SKM-1 (cell line): ENCODE measurements at regions not wholly inside any gene's neighbourhood (a gene's known extent, or its start where the extent isn't known, plus 50 kb on each side); places are given as distances from the start of the nearest gene placed in this dataset.
"Not testable (repeated sequence)": the region's sequence is repeated elsewhere in the genome, so short reads cannot be mapped to it uniquely, and the experiment has no call there.

ENCODE experiments used
- DNase-seq: peaks from one replicate; lab custom pipeline; 2025; ENCODE audit not compliant: unreplicated experiment; lab: John Stamatoyannopoulos, UW

DNA sequence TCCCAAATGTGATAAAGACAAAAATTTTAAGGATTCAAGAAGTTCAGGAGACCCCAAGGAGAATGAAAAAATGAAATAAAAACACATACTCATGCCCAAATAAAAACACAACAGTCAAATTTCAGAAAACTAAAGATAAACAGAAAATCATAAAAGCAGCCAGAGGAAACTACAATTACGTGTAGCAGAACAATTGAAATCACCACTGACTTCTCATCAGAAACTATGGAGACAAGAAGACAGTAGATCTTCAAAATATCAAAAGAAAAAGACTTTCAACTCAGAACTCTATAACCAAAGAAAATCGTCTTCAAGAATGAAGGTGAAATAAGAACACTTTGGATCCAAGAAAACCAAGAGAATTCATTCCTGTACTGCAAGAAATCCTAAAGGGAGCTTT lies 54.9 kb downstream of the DIO3 start:
- no peak for DNase-seq

DNA sequence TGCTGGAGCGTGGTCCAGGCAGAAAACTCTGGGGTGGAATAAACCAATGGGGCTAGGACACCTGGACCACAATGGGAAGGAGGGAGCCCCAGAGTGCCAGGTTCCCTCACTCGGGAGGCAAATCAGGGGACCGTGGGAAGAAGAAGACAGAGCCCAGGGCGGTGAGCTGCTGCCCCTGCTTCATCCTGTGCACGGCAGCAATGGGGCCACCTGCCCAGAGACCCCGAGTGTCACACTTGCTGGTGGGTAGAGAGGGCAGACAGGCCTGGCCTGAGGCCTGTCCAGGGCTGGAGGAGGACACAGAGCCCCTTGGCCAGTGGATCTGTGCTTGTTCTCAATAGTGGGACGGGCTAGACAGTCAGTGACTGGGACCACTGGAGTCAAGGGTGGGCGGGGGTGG lies 58.2 kb downstream of the DIO3 start:
- no peak for DNase-seq

DNA sequence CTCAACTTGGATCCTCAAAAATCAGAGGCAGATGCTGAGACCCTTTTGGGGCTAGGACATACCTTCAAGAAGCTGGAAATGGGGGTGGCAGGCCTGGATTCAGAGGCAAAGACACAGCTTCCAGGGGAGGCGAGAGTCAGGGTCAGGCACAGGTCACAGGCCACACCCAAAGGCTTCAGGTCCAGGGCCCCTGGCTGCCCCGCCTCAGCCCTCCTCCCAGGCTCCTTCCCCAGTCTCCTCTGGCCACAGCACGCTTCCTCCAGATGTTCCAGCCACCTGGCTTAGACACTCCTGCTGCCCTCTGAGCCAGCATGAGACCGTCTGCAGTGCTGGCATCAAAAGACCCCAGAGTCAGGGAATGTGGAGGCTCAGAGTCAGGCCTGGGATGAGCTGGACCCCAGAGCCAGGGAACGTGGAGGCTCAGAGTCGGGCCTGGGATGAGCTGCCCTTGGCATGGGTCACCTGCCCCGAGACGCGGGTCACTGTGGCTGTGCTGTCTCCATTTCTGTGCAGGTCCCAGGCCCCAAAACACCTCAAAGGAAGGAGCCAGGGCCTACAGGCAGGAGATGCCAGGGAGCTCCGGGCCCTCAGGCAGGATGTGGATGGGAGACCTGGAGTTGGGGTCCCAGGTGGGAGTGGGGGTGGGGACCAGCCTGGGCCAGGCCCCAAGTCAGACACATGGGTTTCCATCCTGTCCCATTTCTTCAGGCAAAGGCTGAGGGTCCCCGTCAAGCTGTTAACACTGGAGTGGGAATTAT lies 58.9 kb downstream of the DIO3 start:
- DNase-seq: no peak

DNA sequence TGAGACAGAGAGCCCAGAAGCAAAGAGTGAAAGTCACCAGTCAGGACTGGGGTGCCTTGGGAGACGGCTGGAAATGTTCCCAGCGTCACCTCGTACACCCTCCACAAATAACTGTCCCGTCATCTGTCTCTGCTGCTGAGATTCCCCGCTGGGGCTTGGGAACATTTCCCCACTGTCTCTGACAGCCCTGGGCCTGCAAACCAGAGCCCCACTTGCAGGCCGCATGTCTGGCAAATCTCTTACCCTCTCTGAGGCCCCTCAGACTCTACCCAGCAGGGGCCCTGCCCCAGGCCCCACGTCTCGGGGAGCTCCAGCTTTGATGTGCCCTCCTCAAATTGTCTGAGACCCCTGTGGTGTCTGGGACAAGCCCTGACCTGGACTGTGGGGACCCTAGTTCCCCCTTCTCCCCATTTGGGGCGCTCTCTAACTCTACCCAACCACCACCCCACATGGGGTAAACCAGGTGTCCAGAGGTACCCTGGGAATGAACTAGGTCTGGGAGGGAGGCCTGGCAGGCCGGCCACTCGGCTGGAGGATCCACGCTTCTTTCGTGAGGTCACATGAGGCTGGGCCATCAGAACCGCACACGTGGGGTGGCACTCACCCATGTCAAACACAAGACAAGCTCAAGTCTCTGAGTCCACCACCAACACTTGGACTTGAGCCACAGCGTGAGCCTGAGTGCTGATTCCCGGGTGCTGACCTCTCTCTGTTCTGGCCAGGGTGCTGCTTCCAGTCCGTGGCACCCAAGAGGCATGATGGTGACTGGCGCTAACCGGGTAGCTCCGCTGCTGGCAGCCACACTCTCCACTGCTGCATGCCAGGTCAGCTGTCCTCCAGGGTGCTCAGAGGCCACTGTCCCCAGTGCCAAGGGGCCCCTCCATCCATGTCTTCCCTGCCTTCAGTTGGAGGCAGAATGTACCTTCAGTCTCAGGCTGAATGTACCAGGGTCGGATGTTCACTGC lies 59.8 kb downstream of the DIO3 start:
- DNase-seq: no peak

DNA sequence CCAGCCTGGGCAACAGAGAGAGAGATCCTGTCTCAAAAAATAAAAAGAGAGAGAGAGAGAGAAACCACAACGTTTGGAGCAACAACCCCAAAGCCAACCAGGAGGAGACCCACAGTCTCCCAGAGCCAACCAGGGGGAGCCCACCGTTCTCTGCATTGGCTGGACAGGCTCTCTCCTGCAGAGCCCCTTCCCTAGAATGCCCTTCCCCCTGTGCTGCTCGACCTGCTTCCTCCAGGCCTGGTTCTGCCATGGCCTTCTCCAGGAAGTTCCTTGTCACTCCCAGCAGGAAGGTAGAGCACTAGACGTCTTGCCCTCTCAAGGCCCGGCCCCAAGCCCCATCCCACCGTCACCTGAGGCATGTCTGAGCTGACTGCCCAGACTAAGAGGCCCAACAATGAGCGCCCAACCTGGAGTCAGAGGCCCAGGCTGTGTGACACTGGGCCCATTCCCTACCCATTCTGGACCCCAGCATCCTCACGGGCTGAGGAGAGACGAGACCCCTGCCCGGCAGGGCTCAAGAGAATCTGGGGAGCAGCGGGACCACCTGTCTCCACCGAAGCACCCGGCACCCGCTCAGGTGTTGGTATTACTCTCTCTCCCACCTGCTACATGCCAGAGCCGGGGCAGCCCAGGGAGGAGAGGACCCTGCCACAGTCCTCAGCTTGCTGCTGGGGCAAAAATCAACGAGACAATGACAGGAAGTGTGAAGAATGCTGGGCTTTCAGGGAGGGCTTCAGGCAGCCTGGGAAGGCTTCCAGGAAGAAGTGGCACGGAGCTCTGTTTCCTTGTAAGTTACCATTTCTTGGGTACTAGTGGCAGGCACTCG lies 61.2 kb downstream of the DIO3 start:
- no peak for DNase-seq

DNA sequence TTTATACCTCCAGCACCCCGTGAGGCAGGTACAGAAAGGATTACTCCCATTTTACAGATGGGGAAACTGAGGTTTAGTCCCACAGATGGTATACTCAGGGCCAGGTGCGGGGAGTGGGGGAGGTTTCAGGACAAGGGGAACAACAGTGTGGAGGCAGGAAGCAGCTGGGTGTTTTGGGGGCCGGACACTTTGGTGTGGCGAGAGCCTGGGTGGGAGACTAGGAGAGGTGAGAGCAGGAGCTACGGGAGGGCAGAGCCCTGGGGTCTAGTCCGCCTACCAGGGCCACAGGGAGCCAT lies 61.7 kb downstream of the DIO3 start:
- DNase-seq: no peak

DNA sequence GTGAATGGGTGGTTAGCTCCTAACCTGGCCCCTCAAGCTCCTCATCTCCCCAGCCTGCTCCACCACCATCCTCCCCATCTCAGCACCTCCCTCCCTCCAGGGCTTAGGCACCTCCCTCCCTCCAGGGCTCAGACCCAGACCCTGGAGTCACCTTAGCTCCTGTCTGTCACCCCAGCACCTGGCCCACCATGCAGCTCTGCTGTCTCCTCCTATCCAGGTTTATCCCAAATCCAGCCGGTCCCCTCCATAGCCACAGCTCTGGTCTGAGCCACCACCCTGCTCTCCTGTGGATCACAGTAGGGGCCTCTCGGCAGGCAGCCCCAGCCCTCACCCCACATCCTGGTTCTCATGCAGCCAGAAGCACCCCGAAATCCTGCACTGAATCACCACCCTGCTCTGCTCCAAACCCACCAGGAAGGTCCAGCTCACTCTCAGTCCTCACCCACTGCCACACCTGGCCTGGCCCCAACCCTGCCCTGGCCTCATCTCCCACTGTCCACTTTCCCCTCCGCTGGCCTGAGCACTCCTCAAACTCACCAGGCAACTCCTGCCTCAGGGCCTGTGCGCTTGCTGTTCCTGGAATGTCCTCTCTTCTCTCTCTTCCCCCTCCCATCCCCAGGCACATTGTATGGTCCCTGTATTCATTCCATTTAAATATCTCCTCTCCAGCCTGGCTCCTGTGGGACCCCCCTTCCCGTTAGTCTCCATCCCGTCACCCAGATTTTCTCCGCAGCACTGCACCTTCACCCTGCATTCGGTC lies 62.6 kb downstream of the DIO3 start:
- no peak for DNase-seq

DNA sequence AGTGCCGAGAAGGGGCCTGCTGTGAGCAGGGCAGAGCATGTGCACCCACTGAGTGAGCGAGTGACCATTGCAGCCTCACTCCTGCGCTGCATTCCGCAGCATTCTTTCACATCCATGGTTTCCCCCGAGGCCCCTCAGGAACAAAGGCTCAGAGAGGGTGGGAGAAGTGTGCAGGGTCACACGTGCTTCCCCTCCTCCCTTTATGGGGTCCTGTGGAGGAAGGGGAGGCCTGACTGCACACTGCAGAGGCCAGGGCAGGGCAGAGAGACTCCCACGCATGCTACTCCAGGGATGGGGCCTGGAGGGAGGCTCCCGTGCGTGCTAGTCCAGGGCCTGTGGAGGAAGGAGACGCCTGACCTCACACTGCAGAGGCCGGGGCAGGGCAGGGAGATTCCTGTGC lies 63.2 kb downstream of the DIO3 start:
- no peak for DNase-seq

DNA sequence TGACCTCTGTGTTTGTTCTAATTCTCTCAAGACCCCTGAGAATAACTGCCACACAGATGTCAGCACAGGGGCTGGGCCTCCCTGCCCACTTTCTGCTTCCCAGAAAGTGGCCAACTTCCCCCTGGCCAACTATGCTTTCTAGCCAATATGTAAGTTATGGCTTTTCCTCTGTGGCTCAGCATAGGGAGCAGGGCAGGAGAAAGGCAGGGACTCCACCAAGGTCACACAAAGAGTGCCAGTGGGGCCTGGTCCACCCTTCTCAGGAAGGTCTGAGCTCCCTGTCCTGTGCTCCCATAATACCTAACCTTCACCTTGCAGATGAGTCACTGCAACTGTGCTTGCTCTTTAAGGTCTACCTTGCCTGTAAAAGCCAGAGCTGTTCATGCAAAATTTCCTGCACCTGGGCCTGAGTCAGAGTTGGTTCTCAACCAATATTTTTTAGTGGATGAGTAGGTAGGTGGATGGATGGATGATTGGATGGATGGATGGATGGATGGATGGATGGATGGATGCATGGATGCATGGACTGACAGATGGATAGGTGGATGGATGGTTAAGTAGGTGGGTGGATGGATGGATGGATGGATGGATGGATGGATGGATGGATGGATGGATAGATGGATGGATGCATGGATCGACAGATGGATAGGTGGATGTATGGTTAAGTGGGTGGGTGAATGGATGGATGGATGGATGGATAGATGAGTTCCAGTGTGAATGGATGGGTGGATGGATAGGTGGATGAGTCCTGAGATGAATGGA lies 64.2 kb downstream of the DIO3 start:
- no peak for DNase-seq

DNA sequence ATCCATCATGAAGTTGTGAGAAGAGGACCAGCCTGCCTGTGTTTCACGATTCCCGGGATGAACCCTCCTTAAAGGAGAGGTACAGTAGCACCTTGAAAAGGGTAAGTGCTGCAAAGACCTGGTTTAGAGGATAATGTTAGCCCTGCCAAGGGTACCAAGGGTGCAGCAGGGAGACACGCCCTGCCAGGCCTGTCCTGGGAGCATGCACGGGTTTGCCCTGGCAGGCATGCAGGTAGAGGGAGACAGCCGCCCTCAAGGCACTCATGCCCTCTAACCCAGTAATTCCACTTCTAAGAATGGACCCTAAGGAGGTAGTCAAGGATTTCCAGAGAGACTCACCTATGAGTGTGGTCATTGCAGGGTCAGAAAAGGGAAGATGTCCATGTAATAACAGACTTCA lies 65.0 kb downstream of the DIO3 start:
- DNase-seq: no peak

DNA sequence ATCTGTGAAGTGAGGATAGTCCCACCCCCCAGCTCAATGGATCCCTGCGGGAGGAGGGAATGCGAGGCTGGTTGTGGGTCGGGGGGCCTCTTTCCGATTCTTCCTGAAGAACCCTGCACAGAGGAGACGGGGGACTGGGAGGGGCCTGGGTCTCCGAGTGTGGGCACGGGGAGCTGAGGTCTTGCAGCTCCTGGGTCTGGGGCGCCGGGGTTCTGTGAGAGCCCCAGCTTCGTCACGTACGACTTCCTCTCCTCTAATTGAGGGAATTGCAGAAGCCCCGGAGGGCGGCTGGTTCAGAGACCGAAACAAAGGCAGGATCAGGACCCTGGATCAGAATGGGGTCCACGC lies 66.6 kb downstream of the DIO3 start:
- no peak for DNase-seq

DNA sequence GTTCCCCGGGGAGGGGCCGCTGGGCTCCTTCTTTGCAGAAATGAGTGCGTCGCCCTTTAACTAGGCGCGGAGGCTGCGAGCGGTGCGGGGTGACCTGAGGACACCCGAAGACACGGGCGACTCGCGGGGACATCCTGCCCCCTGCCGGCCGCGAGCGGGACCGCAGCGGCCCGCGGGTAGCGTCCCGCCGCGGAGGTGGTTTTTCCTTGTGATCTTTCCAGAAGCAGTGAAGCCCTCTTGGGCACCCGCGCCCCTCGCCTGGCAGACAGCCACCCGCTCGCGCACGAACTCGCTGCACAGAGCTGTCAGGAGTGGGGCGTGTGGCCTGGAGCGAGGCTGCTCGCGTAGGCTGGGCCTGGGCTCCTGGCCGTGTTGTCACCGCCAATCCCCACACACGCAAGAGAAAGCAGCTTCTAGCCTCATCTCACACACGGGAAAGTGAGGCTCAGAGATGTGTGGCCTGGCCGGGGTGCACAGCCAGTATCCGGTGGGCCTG lies 67.2 kb downstream of the DIO3 start:
- DNase-seq: peak; percentile 0

DNA sequence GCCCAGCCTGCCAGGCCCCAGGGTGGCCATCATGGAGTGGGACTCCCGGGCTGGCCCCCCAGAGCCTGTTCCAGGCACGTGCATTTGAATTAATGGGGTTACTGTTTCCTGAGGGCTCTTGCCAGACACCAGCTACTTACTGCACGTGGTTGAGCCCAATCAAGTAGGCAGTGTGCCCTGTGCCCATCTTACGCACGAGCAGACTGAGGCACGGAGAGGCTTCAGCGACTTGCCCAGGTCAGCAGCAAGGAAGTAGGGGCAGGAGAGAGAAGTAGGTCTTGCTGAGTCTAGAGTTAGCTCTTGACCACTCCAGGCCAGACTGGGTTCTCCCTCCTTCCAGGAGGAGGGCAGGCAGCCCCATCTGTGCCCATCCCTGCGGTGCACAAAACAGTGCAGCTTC lies 67.7 kb downstream of the DIO3 start:
- DNase-seq: no peak

DNA sequence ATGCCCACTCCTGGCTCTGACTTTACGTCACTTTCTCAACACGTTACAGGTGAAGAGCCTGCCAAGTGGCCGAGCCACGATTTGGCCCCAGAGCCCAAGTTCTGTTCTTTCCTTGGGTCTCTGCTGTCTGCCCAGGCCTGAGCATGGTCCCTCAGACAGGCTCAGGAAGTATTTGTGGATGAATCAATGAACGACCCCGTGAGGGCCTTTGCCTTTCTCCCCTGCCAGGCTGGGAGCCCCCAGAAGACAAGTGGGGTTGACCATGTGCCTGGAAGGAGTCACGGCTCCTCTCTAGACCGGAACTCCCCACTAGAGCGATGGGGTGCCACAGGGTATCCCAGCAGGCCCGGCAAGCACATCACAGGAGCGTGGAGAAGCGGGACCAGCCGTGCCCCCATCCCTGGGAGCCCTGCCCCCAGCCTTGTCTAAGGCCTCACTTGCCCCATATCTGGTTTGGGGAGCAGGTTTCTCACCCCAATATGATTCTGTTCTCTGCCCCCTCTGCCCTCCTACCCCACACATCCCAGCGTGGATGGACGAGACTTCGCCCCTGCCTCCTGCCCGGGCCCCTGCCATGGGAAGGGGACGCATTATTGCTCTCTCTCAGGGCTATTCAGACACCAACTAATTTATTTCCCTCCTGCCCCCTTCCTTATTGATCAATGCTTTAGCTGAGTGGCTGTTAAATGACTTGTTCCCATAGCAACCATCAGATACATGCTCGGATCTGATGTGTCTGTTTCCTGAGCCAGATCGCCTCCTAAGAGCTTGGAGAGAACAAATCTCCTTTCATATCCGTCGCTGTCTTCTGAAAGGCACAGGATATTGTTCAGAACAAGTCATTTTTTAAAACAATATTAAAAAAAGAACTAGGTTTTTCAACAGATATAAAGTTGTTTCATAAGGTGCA lies 69.0 kb downstream of the DIO3 start:
- DNase-seq: no peak

DNA sequence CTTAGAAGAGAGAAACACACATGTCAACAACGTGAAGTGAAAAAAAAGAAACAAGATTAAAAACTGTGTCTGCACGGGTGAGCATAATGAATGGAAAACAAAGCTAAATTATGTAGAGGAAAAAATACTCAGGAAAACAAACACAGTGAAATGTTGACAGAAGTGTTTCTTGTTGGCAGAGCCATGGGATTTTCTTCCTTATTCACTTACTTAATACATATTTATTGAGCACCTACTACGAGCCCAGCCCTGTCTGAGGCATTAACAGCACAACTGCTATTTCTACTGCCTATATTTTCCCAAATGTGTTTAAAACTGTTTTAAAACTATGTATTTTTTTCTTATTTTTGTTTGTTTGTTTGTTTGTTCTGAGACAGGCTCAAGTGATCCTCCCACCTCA lies 69.9 kb downstream of the DIO3 start:
- DNase-seq: no peak

DNA sequence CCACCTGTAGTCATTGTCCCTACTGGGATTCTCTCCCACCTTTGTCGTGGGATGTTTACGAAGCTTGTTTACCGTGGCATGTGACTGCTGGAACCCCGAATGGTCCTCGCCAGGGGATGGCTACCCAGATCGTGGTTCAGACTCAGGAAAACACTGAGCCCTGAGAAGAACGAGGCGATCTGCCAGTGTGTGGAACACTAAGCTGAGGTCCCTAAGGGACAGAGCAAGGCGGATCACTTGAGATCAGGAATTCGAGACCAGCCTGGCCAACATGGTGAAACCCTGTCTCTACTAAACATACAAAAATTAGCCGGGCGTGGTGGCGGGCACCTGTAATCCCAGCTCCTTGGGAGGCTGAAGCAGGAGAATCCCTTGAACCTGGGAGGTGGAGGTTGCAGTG lies 70.7 kb downstream of the DIO3 start:
- not testable (repeated sequence) for DNase-seq

DNA sequence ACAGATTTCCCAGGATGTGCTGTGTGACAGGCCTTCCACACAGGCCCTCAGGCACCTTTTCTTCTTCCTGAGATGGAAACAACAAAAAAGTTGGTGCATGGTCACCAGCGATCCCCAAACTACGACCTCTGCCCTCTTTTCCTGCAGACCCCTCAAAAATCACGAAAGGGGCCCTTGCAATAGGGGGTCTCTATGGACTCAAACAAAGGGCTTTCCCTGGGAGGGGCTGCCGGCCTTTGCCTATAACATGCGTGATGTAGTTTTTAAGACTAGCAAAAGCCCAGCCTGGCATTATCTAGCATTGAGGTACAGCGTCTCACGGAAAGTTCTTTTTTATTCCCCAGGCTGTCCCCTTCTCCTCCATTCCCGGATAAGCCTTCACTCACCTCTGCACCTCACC lies 71.2 kb downstream of the DIO3 start:
- no peak for DNase-seq

DNA sequence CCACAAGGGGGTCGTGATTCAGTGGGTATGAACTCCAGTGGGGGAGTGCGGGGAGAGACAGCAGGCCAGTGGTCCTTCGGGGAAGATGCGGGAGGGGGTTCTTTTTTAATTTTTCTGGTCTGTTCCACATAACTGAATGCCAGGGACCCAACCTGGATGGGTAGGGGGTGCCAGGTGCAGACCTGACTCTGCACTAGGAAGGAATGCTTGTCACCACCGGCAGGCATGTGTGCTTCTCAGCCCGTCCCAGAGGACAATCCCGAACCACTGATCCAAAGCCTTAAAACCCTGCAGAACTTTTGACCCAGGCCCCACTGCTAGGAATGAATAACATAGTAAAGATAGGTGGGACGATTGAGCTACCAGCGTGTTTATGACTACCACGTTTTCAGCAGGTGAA lies 72.0 kb downstream of the DIO3 start:
- no peak for DNase-seq

DNA sequence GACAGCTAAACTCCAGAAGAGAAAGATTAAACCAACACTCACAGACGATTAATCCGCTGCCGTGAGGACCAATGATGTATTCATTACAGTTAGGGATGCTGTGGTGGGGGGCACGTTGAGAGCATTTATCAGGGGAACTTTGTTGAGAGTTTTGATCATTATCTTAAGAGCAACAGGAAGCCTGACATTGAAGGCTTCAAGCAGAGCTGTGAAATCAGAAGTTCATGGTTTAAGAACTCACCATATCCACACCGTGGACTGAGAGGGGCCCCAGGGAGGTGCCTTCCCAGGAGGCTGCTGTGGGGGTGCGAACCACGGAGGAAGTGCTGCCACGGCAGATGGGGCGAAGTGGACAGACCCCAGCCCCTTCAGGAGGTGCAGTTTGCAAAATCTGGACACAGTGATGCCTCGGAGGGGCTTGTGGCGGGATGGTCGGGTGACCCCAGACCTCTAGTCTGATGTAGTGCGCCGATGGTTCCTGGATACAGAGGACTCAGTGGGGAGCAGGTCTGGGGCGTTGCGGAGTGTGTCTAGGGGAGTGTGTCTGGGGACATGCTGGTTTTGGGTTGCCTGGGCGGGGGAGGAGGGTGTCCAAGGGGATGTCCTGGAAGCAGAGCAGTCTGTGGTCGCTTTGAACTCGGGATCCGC lies 73.0 kb downstream of the DIO3 start:
- DNase-seq: no peak
